Spleen (tissue), 11 donors: ENCODE measurements at regions not wholly inside any gene's neighbourhood (a gene's known extent, or its start where the extent isn't known, plus 50 kb on each side); places are given as distances from the start of the nearest gene placed in this dataset.

Experiments
- DNase-seq: peaks from one replicate; pipeline ENCODE4 v3.0.0-alpha.2; 2020
- H3K27ac ChIP-seq, 8 donors: fragments of 200-600 bp; sonication (generic) in 7 of 8; 1 replicate in 4 of 8; 2 replicates in 4 of 8; pipeline versions ENCODE4 v1.5.0 to v1.8.0; 2016 to 2021; ENCODE audit warnings: inconsistent platforms in 4 of 8, mild to moderate bottlenecking in 4 of 8, moderate library complexity in 1 of 8
- H3K27me3 ChIP-seq, 7 donors: fragments of 200-600 bp; sonication (generic) in 6 of 7; replicated peaks in 1 of 7; 1 replicate in 4 of 7; 2 replicates in 3 of 7; pipeline versions ENCODE4 v1.5.0 to v1.8.0; 2016 to 2021; ENCODE audit warnings: inconsistent platforms in 3 of 7, mild to moderate bottlenecking in 1 of 7
- H3K36me3 ChIP-seq, 6 donors: fragments of 200-600 bp; sonication (generic) in 5 of 6; 1 replicate in 4 of 6; 2 replicates in 2 of 6; pipeline versions ENCODE4 v1.5.0 to v1.8.0; 2016 to 2021; ENCODE audit warnings: inconsistent platforms in 2 of 6
- H3K4me1 ChIP-seq, 6 donors: fragments of 200-600 bp; sonication (generic) in 5 of 6; 1 replicate in 3 of 6; 2 replicates in 3 of 6; pipeline versions ENCODE4 v1.5.0 to v1.8.0; 2016 to 2021; ENCODE audit warnings: inconsistent platforms in 3 of 6
- H3K4me3 ChIP-seq, 8 donors: fragments of 200-600 bp; sonication (generic) in 7 of 8; 1 replicate in 4 of 8; 2 replicates in 4 of 8; pipeline versions ENCODE4 v1.5.0 to v1.8.0; 2016 to 2021; ENCODE audit warnings: inconsistent platforms in 4 of 8, mild to moderate bottlenecking in 4 of 8, moderate library complexity in 2 of 8
- H3K9me3 ChIP-seq, 8 donors: fragments of 200-600 bp; sonication (generic) in 7 of 8; 1 replicate in 4 of 8; 2 replicates in 4 of 8; pipeline versions ENCODE4 v1.5.0 to v1.8.0; 2016 to 2021; ENCODE audit warnings: inconsistent platforms in 4 of 8
- POLR2A ChIP-seq, 3 donors: fragments of 450-650 bp; IDR thresholded peaks; one replicate each; pipeline ENCODE4 v1.5.1; 2017; ENCODE audit warnings: antibody characterized with exemption in 3 of 3, mild to moderate bottlenecking in 1 of 3
- POLR2AphosphoS5 ChIP-seq, 3 donors: sonication (generic); formaldehyde crosslinking; IDR thresholded peaks; one replicate each; pipeline ENCODE4 v1.5.1; 2017; ENCODE audit warnings: antibody characterized with exemption in 3 of 3
- WGBS, 5 donors: extraction: QIAGEN DNeasy Blood & Tissue Kit in 3 of 5; methylation state at CpG; one replicate each; pipeline versions ENCODE4 v1.1.5 to v1.1.7; 2013 to 2018; 5-methylcytosine and 5-hydroxymethylcytosine counted together
- intact Hi-C: fragments of 100-400 bp; cut with DNase I; formaldehyde crosslinking; loops from one replicate; pipeline ENCODE4 v1.15.0; 2023; ENCODE audit warnings: low total_unique reads
- TF ChIP-seq, protein P1 (sequence below), 11 experiments: fragments of 200-600 bp in 7 of 11; fragments of 450-650 bp in 4 of 11; sonication (generic) in 4 of 11; IDR thresholded peaks in 8 of 11; conservative IDR thresholded peaks in 3 of 11; 1 replicate in 7 of 11; 2 replicates in 4 of 11; pipeline versions ENCODE4 v1.4.0 to v1.8.0; 2016 to 2021; ENCODE audit warnings: antibody characterized with exemption in 11 of 11, inconsistent platforms in 4 of 11, mild to moderate bottlenecking in 1 of 11
- donor health status: healthy with polysubstance abuse.
- donor health status: DM: no; HTN: no; CAD: no; lungs with moderate emphysema.
- donor health status: DM: no; HTN: no; CAD: no.
- donor health status: Bipolar disorder and iron deficiency.
- donor health status: healthy.
- donor health status: DM: no; HTN: no; CAD: no.
- donor health status: DM: yes; HTN: yes; CAD: no.

DNA sequence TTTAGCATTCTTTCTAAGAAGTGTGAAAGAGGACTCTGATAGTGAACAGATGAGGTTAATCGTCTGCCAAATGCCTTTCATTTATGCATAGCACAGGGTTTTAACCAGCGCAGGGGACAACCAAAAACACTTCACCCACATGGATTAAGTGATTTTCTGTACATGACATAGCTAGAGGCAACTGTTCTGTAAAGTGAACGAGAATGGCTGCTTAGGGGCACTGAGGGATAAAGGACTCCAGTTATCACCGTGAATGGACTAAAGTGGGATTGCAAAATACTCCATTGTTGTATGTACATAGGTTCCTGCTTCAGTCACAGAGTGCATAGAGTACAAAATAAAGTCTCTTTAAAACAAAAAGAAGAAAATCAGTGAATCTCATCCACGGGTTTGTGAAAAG is 456.8 kb downstream of the DMAC1 start:
- Histone ChIP-seq H3K36me3 (no peaks in the 10 kb centered on the region), H3K27ac (no peak overlapping the region), H3K4me1 (no peaks in the 10 kb centered on the region), H3K27me3 (no peaks in the 10 kb centered on the region), H3K9me3 (no peaks in the 10 kb centered on the region), H3K4me3 (no peak overlapping the region)
- intact Hi-C loops: no loop called here
- TF ChIP-seq, protein P1, sequence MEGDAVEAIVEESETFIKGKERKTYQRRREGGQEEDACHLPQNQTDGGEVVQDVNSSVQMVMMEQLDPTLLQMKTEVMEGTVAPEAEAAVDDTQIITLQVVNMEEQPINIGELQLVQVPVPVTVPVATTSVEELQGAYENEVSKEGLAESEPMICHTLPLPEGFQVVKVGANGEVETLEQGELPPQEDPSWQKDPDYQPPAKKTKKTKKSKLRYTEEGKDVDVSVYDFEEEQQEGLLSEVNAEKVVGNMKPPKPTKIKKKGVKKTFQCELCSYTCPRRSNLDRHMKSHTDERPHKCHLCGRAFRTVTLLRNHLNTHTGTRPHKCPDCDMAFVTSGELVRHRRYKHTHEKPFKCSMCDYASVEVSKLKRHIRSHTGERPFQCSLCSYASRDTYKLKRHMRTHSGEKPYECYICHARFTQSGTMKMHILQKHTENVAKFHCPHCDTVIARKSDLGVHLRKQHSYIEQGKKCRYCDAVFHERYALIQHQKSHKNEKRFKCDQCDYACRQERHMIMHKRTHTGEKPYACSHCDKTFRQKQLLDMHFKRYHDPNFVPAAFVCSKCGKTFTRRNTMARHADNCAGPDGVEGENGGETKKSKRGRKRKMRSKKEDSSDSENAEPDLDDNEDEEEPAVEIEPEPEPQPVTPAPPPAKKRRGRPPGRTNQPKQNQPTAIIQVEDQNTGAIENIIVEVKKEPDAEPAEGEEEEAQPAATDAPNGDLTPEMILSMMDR (IDR thresholded peaks at IDR 0.05 in 8 of 11, conservative IDR thresholded peaks at IDR 0.05 in 3 of 11): no peak
- no peak for TF ChIP-seq POLR2AphosphoS5 (IDR thresholded peaks at IDR 0.05)
- 72 to 88% (median 79%) methylated on average over 5 of the region's 5 CpGs for WGBS, 5 donors
- no peak for DNase-seq

DNA sequence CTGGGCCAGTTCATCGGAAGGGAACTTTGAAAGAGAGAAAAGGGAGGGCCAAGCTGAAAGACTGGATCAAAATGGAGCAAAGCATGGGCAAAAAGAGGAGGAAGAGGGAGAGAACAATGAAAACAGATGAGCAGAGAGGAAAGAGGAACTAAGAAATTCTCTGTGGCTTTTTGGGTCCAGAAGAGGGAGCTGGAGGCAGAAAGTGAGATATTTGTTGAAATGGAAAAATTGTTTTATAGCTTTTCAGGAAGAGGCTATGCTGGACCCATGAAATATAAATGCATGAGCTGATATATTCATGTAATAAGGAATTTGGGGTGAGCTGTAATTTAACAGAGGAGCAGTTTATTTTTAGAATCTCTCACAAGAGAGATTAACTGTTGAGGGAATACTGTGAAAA is 457.3 kb downstream of the DMAC1 start:
- Histone ChIP-seq H3K27me3 (no peaks in the 10 kb centered on the region), H3K4me3 (no peak overlapping the region), H3K27ac (no peak overlapping the region), H3K9me3 (no peaks in the 10 kb centered on the region), H3K36me3 (no peaks in the 10 kb centered on the region), H3K4me1 (no peaks in the 10 kb centered on the region)
- intact Hi-C loops: no loop called here
- no peak for DNase-seq
- 65 to 92% (median 82%) methylated on average over 1 of the region's 1 CpG for WGBS, 5 donors
- TF ChIP-seq POLR2A (IDR thresholded peaks at IDR 0.05): no peak
- TF ChIP-seq, protein P1 (IDR thresholded peaks at IDR 0.05 in 8 of 11, conservative IDR thresholded peaks at IDR 0.05 in 3 of 11): no peak
- no peak for TF ChIP-seq POLR2AphosphoS5 (IDR thresholded peaks at IDR 0.05)

DNA sequence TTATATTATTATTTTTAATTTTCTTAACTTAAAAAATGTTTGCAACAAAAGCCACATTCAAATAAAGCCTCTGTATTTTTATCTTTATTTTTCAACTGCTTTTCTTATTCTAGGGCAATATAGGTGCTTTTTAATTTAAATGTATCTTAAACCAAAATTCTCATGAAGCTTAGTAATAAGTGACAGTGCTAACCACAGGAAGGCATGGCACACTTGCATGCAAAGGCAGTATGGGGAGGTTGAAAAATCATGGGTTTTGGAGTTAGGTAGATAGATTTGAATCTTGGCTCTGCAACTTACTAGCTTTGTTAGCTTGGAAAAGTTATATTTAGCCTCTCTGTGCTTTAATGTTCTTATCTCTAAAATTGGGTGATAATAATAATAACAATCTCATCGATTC is 458.0 kb downstream of the DMAC1 start:
- H3K9me3 ChIP-seq: no peaks in the 10 kb centered on the region
- TF ChIP-seq POLR2A (IDR thresholded peaks at IDR 0.05) (no peak), POLR2AphosphoS5 (IDR thresholded peaks at IDR 0.05) (no peak)
- TF ChIP-seq, protein P1 (IDR thresholded peaks at IDR 0.05 in 8 of 11, conservative IDR thresholded peaks at IDR 0.05 in 3 of 11): no peak
- WGBS, 5 donors: 85 to 95% (median 94%) methylated on average over 1 of the region's 1 CpG
- no peaks in the 10 kb centered on the region for H3K4me1 ChIP-seq
- H3K36me3 ChIP-seq: no peaks in the 10 kb centered on the region
- H3K4me3 ChIP-seq: no peak overlapping the region
- no peak for DNase-seq
- no peak overlapping the region for H3K27ac ChIP-seq
- no peaks in the 10 kb centered on the region for H3K27me3 ChIP-seq
- intact Hi-C loops: no loop called here

DNA sequence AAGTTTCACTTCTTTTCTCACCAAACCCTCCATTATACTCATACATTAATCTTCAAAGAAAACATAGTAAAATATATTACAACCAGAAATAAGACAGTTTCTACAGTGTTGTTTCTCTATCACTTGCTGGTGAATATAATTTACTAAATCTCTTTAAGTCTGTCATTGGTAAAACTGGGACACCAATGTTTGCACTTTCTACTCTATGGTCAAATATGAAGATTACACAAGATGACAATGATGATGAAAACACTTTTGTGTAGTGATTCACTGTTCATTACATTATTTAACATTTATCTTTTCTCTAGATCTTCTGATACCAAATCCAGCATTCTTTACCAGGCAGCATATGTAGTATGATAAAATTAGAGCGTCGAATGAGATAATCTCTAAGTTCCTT is 459.1 kb downstream of the DMAC1 start:
- H3K4me3 ChIP-seq: no peak overlapping the region
- H3K9me3 ChIP-seq: no peaks in the 10 kb centered on the region
- H3K36me3 ChIP-seq: no peaks in the 10 kb centered on the region
- no peak for TF ChIP-seq POLR2AphosphoS5 (IDR thresholded peaks at IDR 0.05)
- TF ChIP-seq, protein P1 (IDR thresholded peaks at IDR 0.05 in 8 of 11, conservative IDR thresholded peaks at IDR 0.05 in 3 of 11): no peak
- H3K27ac ChIP-seq: no peak overlapping the region
- no peaks in the 10 kb centered on the region for H3K27me3 ChIP-seq
- H3K4me1 ChIP-seq: no peaks in the 10 kb centered on the region
- no peak for DNase-seq
- WGBS, 5 donors: 48 to 98% (median 74%) methylated on average over 2 of the region's 2 CpGs
- intact Hi-C loops: no loop called here
